ENCODE measurements at regions not wholly inside any gene's neighbourhood (a gene's known extent, or its start where the extent isn't known, plus 50 kb on each side); places are given as distances from the start of the nearest gene placed in this dataset.

- TF ChIP-seq EZH2 (IDR thresholded peaks at IDR 0.05; ENCODE audit: insufficient read depth, poor library complexity, severe bottlenecking) (no peak), EZH2phosphoT487 (IDR thresholded peaks at IDR 0.05; ENCODE audit: insufficient read depth, low read depth) (no peak)
Measured at GRCh38 chr1:221268295-221268694, 389.1 kb downstream of the HLX start.
